Ascending aorta (tissue), 2 donors: ENCODE measurements at regions not wholly inside any gene's neighbourhood (a gene's known extent, or its start where the extent isn't known, plus 50 kb on each side); places are given as distances from the start of the nearest gene placed in this dataset.

Experiments
- DNase-seq, 2 donors: peaks; one replicate each; pipeline ENCODE4 v3.0.0-alpha.2; 2019; ENCODE audit warnings: low spot score in 2 of 2
- H3K27ac ChIP-seq, 2 donors: fragments of 200-600 bp; sonication (generic); one replicate each; pipeline ENCODE4 v1.5.1; 2016 to 2017; ENCODE audit warnings: mild to moderate bottlenecking in 1 of 2
- H3K27me3 ChIP-seq: fragments of 200-600 bp; sonication (generic); one replicate; pipeline ENCODE4 v1.5.1; 2017
- H3K36me3 ChIP-seq, 2 donors: fragments of 200-600 bp; sonication (generic); one replicate each; pipeline ENCODE4 v1.5.1; 2016
- H3K4me1 ChIP-seq, 2 donors: fragments of 200-600 bp; sonication (generic); one replicate each; pipeline ENCODE4 v1.5.1; 2016 to 2017; ENCODE audit warnings: mild to moderate bottlenecking in 1 of 2
- H3K4me3 ChIP-seq, 2 donors: fragments of 200-600 bp; sonication (generic); one replicate each; pipeline ENCODE4 v1.5.1; 2016 to 2017; ENCODE audit warnings: mild to moderate bottlenecking in 1 of 2
- H3K9me3 ChIP-seq, 2 donors: fragments of 200-600 bp; sonication (generic); one replicate each; pipeline ENCODE4 v1.5.1; 2016
- CTCF ChIP-seq, 3 experiments: fragments of 200-600 bp in 2 of 3; fragments of 450-650 bp in 1 of 3; sonication (generic) in 2 of 3; IDR thresholded peaks; one replicate each; pipeline ENCODE4 v1.5.1; 2016 to 2019; ENCODE audit warnings: antibody characterized with exemption in 3 of 3, mild to moderate bottlenecking in 1 of 3, moderate library complexity in 1 of 3
- intact Hi-C: fragments of 100-400 bp; cut with DNase I; formaldehyde crosslinking; loops from one replicate; pipeline ENCODE4 v1.15.1; 2023

- no peak overlapping the region for H3K27ac ChIP-seq
- no peak for TF ChIP-seq CTCF (IDR thresholded peaks at IDR 0.05)
- H3K4me1 ChIP-seq: no peaks in the 10 kb centered on the region
- intact Hi-C loops: no loop called here
- H3K27me3 ChIP-seq: no peaks in the 10 kb centered on the region
- DNase-seq: no peak
- no peaks in the 10 kb centered on the region for H3K36me3 ChIP-seq
- H3K4me3 ChIP-seq: no peak overlapping the region
- no peaks in the 10 kb centered on the region for H3K9me3 ChIP-seq
Observed at GRCh38 chr1:4307468-4307845, 347.0 kb upstream of the AJAP1 start.

DNA sequence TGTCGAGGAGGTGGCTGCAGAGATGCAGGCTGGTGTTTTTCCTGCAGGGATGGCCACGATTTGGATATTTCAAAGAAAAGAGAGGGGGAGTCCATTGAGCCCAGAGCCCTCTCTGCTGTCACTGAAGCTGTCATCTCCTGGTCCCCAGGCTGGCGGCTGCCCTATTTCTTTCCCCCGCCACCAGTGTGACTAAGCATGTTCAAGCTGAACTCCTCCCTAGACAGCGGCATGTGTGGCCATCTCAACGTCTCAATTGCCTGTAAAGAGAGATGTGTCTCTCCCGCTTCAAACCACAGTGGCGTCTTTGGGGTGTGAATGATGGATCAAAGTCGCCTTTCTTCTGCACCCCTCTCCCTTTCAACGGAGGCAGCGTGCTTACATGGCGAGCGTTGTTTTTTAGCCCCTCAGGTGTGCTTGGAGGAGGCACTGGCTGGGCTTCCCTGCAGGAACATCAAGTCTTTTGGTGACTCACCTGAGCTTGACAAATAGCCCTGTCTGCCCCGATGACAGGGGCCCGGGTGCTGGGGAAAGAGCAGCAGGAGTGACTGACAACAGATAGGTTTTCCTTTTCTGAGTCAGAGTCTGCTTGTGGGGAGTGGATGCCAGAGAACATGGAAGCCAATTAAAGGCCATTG lies 346.4 kb upstream of the AJAP1 start:
- no peaks in the 10 kb centered on the region for H3K36me3 ChIP-seq

GRCh38 chr1:4308806-4309205 lies 345.6 kb upstream of the AJAP1 start:
- Histone ChIP-seq H3K36me3 (no peaks in the 10 kb centered on the region), H3K4me1 (no peaks in the 10 kb centered on the region), H3K4me3 (no peak overlapping the region), H3K27me3 (no peaks in the 10 kb centered on the region), H3K27ac (no peak overlapping the region), H3K9me3 (peaks cover 0 to 1% of the 10 kb centered on the region in 2 donors)
- TF ChIP-seq CTCF (IDR thresholded peaks at IDR 0.05): no peak
- DNase-seq: no peak
- intact Hi-C loops: no loop called here

More for the DNA sequence above, 346.4 kb upstream of the AJAP1 start:
- no peaks in the 10 kb centered on the region for H3K9me3 ChIP-seq
- intact Hi-C loops: no loop called here
- H3K27ac ChIP-seq: no peak overlapping the region
- H3K4me1 ChIP-seq: no peaks in the 10 kb centered on the region
- no peak for DNase-seq
- no peaks in the 10 kb centered on the region for H3K27me3 ChIP-seq
- H3K4me3 ChIP-seq: no peak overlapping the region
- no peak for TF ChIP-seq CTCF (IDR thresholded peaks at IDR 0.05)

GRCh38 chr1:4309676-4310320 lies 344.6 kb upstream of the AJAP1 start:
- no peak overlapping the region for H3K4me3 ChIP-seq
- no peaks in the 10 kb centered on the region for H3K4me1 ChIP-seq
- H3K36me3 ChIP-seq: no peaks in the 10 kb centered on the region
- H3K27ac ChIP-seq: no peak overlapping the region
- intact Hi-C loops: no loop called here
- peaks cover 0 to 7% of the 10 kb centered on the region in 2 donors for H3K9me3 ChIP-seq
- no peak for TF ChIP-seq CTCF (IDR thresholded peaks at IDR 0.05)
- H3K27me3 ChIP-seq: no peaks in the 10 kb centered on the region
- DNase-seq: no peak

DNA sequence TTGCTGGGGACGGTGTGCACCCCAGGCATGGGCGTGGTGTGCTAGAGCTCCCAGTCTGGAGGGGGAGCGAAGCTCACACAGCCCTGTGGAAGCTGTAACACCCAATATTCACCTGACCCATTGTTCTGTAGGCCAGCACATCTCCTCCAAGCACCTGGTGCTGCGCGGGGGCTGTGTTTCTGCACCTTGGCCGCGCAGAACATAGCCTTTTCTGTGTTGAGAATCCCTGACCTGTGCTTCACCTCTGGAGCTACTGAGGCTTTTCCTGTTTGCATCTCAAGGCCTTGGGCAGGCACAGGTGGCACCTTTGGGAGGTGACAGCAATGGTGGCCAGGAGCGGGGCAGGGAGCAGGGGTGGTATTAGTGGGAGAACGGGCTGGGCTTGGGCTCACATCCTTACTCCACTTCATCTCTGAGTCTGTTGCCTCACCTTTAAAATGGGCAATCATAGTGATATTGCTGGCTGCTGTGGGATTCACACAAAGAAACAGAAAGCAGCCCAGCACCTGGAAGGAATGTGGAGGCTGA lies 343.9 kb upstream of the AJAP1 start:
- no peaks in the 10 kb centered on the region for H3K36me3 ChIP-seq

More for the DNA sequence above, 343.9 kb upstream of the AJAP1 start:
- no peak for TF ChIP-seq CTCF (IDR thresholded peaks at IDR 0.05)
- no peak for DNase-seq
- no peaks in the 10 kb centered on the region for H3K4me1 ChIP-seq
- H3K4me3 ChIP-seq: no peak overlapping the region
- intact Hi-C loops: no loop called here
- peaks cover 0 to 7% of the 10 kb centered on the region in 2 donors for H3K9me3 ChIP-seq
- H3K27me3 ChIP-seq: no peaks in the 10 kb centered on the region
- H3K27ac ChIP-seq: no peak overlapping the region
